ENCODE measurements at regions not wholly inside any gene's neighbourhood (a gene's known extent, or its start where the extent isn't known, plus 50 kb on each side); places are given as distances from the start of the nearest gene placed in this dataset.
"Not testable (repeated sequence)": the region's sequence is repeated elsewhere in the genome, so short reads cannot be mapped to it uniquely, and the experiment has no call there.

DNA sequence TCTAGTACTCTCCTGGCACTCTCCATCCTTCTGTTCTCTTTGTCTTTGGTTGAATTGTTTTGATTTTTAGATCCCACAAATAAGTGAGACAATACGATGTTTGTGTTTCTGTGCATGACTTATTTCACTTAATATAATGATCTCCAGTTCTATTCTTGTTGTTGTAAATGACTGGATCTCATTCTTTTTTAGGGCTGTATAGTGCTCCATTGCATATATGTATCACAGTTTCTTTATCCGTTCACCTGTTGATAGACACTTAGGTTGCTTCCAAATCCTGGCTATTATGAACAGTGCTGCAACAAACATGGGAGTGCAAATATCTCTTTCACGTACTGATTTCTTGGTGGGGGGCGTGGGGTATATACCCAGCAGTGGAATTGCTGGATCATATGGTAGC, 245.0 kb downstream of the ADCYAP1 start:
- no peak for ATAC-seq (replicated peaks)
- no peaks in the 10 kb centered on the region for H3K4me1 Mint-ChIP-seq (ENCODE audit: low read depth in 2 of 2)
- H3K27me3 Mint-ChIP-seq = no peaks in the 10 kb centered on the region
- peaks cover 6 to 14% of the 10 kb centered on the region in 2 donors for H3K9me3 Mint-ChIP-seq
- H3K36me3 Mint-ChIP-seq (ENCODE audit: insufficient read depth) = no peaks in the 10 kb centered on the region
- H3K4me3 Mint-ChIP-seq = no peak overlapping the region
- DNase-seq = no peak
- no peak overlapping the region for H3K27ac Mint-ChIP-seq

DNA sequence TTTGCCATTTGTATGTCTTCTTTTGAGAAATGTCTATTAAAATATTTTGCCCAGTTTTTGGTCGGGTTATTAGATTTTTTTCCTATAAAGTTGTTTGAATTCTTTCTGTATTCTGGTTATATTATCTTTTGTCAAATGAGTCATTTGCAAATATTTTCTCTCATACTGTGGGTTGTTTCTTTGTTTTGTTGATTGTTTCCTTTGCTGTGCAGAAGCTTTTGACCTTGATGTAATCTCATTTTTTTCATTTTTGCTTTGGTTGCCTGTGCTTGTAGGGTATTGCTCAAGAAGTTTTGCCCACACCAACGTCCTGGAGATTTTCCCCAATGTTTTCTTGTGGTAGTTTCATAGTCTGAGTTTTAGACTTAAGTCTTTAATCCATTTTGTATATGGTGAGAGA, 245.7 kb downstream of the ADCYAP1 start:
- Mint-ChIP-seq H3K36me3 (ENCODE audit: insufficient read depth) (no peaks in the 10 kb centered on the region), H3K27ac (no peak overlapping the region)

DNA sequence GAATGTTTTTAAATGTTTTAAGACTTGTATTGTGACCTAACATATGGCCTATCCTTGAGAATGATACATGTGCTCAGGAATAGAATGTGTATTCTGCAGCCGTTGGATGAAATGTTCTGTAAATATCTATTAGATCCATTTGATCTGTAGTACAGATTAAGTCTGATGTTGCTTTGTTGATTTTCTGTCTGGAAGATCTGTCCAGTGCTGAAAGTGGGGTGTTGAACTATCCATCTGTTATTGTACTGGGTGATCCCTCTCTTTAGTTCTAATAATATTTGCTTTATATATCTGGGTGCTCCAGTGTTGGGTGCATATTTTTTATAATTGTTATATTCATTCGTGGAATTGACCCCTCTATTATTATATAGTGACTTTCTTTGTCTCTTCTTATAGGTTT, 248.3 kb downstream of the ADCYAP1 start:
- not testable (repeated sequence) for H3K4me3 Mint-ChIP-seq; ATAC-seq (replicated peaks); DNase-seq; H3K4me1 Mint-ChIP-seq (ENCODE audit: low read depth in 2 of 2); H3K27ac Mint-ChIP-seq; H3K36me3 Mint-ChIP-seq (ENCODE audit: insufficient read depth); H3K27me3 Mint-ChIP-seq
- H3K9me3 Mint-ChIP-seq = peaks cover 7 to 14% of the 10 kb centered on the region in 2 donors

More for the DNA sequence above, 245.7 kb downstream of the ADCYAP1 start:
- Mint-ChIP-seq H3K4me3 (no peak overlapping the region), H3K9me3 (peaks cover 6 to 14% of the 10 kb centered on the region in 2 donors), H3K4me1 (ENCODE audit: low read depth in 2 of 2) (no peaks in the 10 kb centered on the region), H3K27me3 (no peaks in the 10 kb centered on the region)
- DNase-seq = no peak
- no peak for ATAC-seq (replicated peaks)

DNA sequence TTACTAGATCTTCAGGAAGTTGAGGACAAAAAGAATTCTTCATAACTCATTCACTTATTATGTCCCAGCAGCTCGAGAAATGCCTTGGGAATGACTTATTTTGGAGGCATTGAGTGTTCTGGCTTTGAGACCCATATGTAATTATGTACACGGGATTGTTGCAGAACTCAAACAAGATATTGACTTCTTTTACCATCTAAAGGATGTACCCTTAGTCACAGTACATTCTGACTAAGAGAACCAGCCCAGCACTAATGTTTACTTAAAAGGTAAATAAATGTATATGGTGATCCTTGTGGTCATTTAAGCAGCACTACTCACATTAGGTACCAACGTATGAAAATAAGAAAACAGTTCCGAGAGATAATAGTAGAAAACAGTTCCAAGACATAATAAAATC, 268.9 kb downstream of the ADCYAP1 start:
- Mint-ChIP-seq H3K9me3 (no peaks in the 10 kb centered on the region), H3K36me3 (ENCODE audit: insufficient read depth) (no peaks in the 10 kb centered on the region), H3K4me1 (ENCODE audit: low read depth in 2 of 2) (no peaks in the 10 kb centered on the region), H3K27ac (no peak overlapping the region), H3K27me3 (no peaks in the 10 kb centered on the region), H3K4me3 (no peak overlapping the region)
- no peak for ATAC-seq (replicated peaks)
- no peak for DNase-seq

- Mint-ChIP-seq H3K27ac (no peak overlapping the region), H3K4me3 (no peak overlapping the region), H3K4me1 (ENCODE audit: low read depth in 2 of 2) (no peaks in the 10 kb centered on the region), H3K27me3 (no peaks in the 10 kb centered on the region), H3K36me3 (ENCODE audit: insufficient read depth) (no peaks in the 10 kb centered on the region), H3K9me3 (peaks cover 0 to 4% of the 10 kb centered on the region in 2 donors)
- ATAC-seq (replicated peaks) (no peak), DNase-seq (no peak)
Measured at GRCh38 chr18:1177232-1177631, 272.6 kb downstream of the ADCYAP1 start.

GRCh38 chr18:1191341-1191740, 286.7 kb downstream of the ADCYAP1 start:
- Mint-ChIP-seq H3K36me3 (ENCODE audit: insufficient read depth) (no peaks in the 10 kb centered on the region), H3K4me3 (no peak overlapping the region), H3K27ac (no peak overlapping the region), H3K4me1 (ENCODE audit: low read depth in 2 of 2) (no peaks in the 10 kb centered on the region), H3K9me3 (peaks cover 0 to 3% of the 10 kb centered on the region in 2 donors), H3K27me3 (no peaks in the 10 kb centered on the region)
- ATAC-seq (replicated peaks) = no peak
- DNase-seq = no peak

DNA sequence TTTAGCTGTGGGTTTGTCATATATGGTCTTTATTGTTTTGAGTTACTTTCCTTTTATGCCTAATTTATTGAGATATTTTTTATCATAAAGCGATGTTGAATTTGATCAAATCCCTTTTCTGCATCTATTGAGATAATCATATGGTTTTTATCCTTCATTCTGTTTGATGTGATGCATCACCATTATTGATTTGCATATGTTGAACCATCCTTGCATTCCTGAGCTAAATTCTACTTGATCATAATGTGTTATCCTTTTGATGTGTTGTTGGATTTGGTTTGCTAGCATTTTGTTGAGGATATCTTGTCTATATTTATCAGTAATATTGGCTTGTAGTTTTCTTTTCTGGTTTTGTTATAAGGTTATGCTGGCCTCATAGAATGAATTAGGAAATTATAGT, 308.5 kb downstream of the ADCYAP1 start:
- Mint-ChIP-seq H3K9me3 (peaks cover 13 to 30% of the 10 kb centered on the region in 2 donors), H3K4me1 (ENCODE audit: low read depth in 2 of 2) (no peaks in the 10 kb centered on the region), H3K27ac (no peak overlapping the region)

DNA sequence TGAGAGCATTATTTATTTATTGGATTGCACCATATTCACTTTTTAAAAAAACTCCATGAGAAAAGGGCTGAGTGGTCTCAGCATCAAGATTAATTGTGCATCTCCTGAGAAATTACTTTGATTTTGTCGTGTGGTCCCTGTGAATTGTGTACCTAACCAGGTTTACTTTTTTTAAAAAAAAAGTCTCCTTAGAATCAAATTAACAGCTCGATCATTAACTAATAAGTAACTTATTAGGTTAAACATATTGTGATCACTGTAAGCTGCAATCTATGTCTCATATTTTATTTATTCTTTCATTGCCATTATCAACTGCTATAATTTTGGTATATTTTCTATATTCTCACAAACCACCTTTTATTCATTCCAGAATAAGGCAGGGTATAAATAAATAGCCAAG, 318.2 kb downstream of the ADCYAP1 start:
- Mint-ChIP-seq H3K4me3 (no peak overlapping the region), H3K36me3 (ENCODE audit: insufficient read depth) (no peaks in the 10 kb centered on the region), H3K27me3 (no peaks in the 10 kb centered on the region), H3K9me3 (peaks cover 0 to 2% of the 10 kb centered on the region in 2 donors), H3K4me1 (ENCODE audit: low read depth in 2 of 2) (no peaks in the 10 kb centered on the region), H3K27ac (no peak overlapping the region)
- ATAC-seq (replicated peaks) (no peak), DNase-seq (no peak)

More for the DNA sequence above, 308.5 kb downstream of the ADCYAP1 start:
- Mint-ChIP-seq H3K36me3 (ENCODE audit: insufficient read depth) (no peaks in the 10 kb centered on the region), H3K4me3 (no peak overlapping the region), H3K27me3 (no peaks in the 10 kb centered on the region)
- DNase-seq (no peak), ATAC-seq (replicated peaks) (no peak)

GRCh38 chr18:1227025-1227424, 322.4 kb downstream of the ADCYAP1 start:
- H3K4me3 Mint-ChIP-seq = no peak overlapping the region
- H3K9me3 Mint-ChIP-seq = peaks cover 8% of the 10 kb centered on the region in 2 donors
- no peaks in the 10 kb centered on the region for H3K4me1 Mint-ChIP-seq (ENCODE audit: low read depth in 2 of 2)
- no peak overlapping the region for H3K27ac Mint-ChIP-seq
- H3K36me3 Mint-ChIP-seq (ENCODE audit: insufficient read depth) = no peaks in the 10 kb centered on the region
- no peaks in the 10 kb centered on the region for H3K27me3 Mint-ChIP-seq
- DNase-seq (no peak), ATAC-seq (replicated peaks) (no peak)

DNA sequence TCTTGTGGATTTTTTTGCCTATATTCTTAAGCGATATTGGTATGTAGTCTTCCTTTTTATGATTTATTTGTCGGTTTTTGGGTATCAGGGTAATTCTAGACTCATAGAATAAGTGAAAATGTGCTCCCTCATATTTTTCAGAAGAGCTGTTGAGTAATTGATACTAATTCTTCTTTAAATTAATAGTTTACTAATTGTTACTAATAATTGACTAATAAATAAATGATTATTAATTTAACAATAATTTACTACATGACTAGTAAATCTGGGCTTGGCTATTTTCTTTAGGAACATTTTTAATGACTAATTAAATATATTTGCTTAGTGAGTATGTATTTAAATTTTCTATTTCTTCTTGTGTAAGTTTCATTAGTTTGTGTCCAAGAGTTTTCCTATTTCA, 325.0 kb downstream of the ADCYAP1 start:
- H3K27ac Mint-ChIP-seq = no peak overlapping the region
- no peaks in the 10 kb centered on the region for H3K4me1 Mint-ChIP-seq (ENCODE audit: low read depth in 2 of 2)
- no peak overlapping the region for H3K4me3 Mint-ChIP-seq
- peaks cover 13 to 29% of the 10 kb centered on the region in 2 donors for H3K9me3 Mint-ChIP-seq
- DNase-seq = no peak
- ATAC-seq (replicated peaks) = no peak
- H3K36me3 Mint-ChIP-seq (ENCODE audit: insufficient read depth) = no peaks in the 10 kb centered on the region
- no peaks in the 10 kb centered on the region for H3K27me3 Mint-ChIP-seq

DNA sequence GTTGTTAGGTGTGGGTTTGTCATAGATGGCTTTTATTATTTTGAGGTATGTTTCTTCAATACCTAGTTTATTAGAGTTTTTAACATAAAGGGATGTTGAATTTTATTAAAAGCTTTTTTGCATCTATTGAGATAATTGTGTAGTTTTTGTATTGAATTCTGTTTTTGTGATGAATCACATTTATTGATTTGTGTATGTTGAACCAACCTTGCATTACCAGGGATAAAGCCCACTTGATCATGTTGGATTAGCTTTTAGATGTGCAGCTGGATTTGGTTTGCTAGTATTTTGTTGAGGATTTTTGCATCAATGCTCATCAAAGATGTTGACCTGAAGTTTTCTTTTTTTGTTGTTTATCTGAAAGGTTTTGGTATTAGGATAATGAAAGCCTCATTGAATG, 328.2 kb downstream of the ADCYAP1 start:
- Mint-ChIP-seq H3K36me3 (ENCODE audit: insufficient read depth) (no peaks in the 10 kb centered on the region), H3K9me3 (peaks cover 19 to 44% of the 10 kb centered on the region in 2 donors), H3K4me3 (no peak overlapping the region), H3K4me1 (ENCODE audit: low read depth in 2 of 2) (no peaks in the 10 kb centered on the region), H3K27me3 (no peaks in the 10 kb centered on the region), H3K27ac (no peak overlapping the region)
- ATAC-seq (replicated peaks) = no peak
- no peak for DNase-seq

GRCh38 chr18:1240701-1241100, 336.0 kb downstream of the ADCYAP1 start:
- H3K27me3 Mint-ChIP-seq = no peaks in the 10 kb centered on the region
- no peak overlapping the region for H3K4me3 Mint-ChIP-seq
- H3K9me3 Mint-ChIP-seq = peaks cover 7 to 17% of the 10 kb centered on the region in 2 donors
- DNase-seq (no peak), ATAC-seq (replicated peaks) (no peak)
- no peaks in the 10 kb centered on the region for H3K36me3 Mint-ChIP-seq (ENCODE audit: insufficient read depth)
- no peaks in the 10 kb centered on the region for H3K4me1 Mint-ChIP-seq (ENCODE audit: low read depth in 2 of 2)
- no peak overlapping the region for H3K27ac Mint-ChIP-seq

- Mint-ChIP-seq H3K9me3 (peaks cover 12 to 14% of the 10 kb centered on the region in 2 donors), H3K27me3 (no peaks in the 10 kb centered on the region), H3K4me1 (ENCODE audit: low read depth in 2 of 2) (no peaks in the 10 kb centered on the region), H3K4me3 (no peak overlapping the region), H3K27ac (no peak overlapping the region), H3K36me3 (ENCODE audit: insufficient read depth) (no peaks in the 10 kb centered on the region)
- ATAC-seq (replicated peaks) (no peak), DNase-seq (no peak)
Measured at GRCh38 chr18:1244397-1245122, 339.9 kb downstream of the ADCYAP1 start.

- H3K27me3 Mint-ChIP-seq = no peaks in the 10 kb centered on the region
Measured at GRCh38 chr18:1246827-1247226, 342.2 kb downstream of the ADCYAP1 start.

More at GRCh38 chr18:1246827-1247226, 342.2 kb downstream of the ADCYAP1 start:
- Mint-ChIP-seq H3K4me1 (ENCODE audit: low read depth in 2 of 2) (no peaks in the 10 kb centered on the region), H3K36me3 (ENCODE audit: insufficient read depth) (no peaks in the 10 kb centered on the region), H3K9me3 (peaks cover 8 to 10% of the 10 kb centered on the region in 2 donors), H3K27ac (no peak overlapping the region), H3K4me3 (no peak overlapping the region)
- DNase-seq (no peak), ATAC-seq (replicated peaks) (no peak)

All from effector memory CD8-positive, alpha-beta T cell (primary cell).